SU-DHL-6 (cell line): ENCODE measurements at regions not wholly inside any gene's neighbourhood (a gene's known extent, or its start where the extent isn't known, plus 50 kb on each side); places are given as distances from the start of the nearest gene placed in this dataset.

Experiments
- H2AFZ ChIP-seq: fragments of 200-600 bp; sonication (generic); 2 replicates; pipeline ENCODE4 v1.6.1; 2014; ENCODE audit warnings: low read depth, mild to moderate bottlenecking, moderate library complexity, mixed read lengths, antibody characterized with exemption, low read length; ENCODE audit not compliant: severe bottlenecking
- H3F3A ChIP-seq: fragments of 200-600 bp; shearing (Covaris generic); 2 replicates; pipeline ENCODE4 v1.6.0; 2016; ENCODE audit warnings: antibody characterized with exemption, mild to moderate bottlenecking; ENCODE audit not compliant: insufficient read depth
- H3K27ac ChIP-seq: fragments of 200-600 bp; sonication (generic); 2 replicates; pipeline ENCODE4 v1.5.1; 2016; ENCODE audit warnings: low read depth, mild to moderate bottlenecking, low read length, moderate library complexity, mixed read lengths
- H3K27me3 ChIP-seq: fragments of 200-600 bp; sonication (generic), shearing (Covaris generic); 2 replicates; pipeline ENCODE4 v1.6.0; 2014; ENCODE audit warnings: mild to moderate bottlenecking, low read length
- H3K36me3 ChIP-seq: fragments of 200-600 bp; sonication (generic); 2 replicates; pipeline ENCODE4 v1.6.1; 2014; ENCODE audit warnings: mild to moderate bottlenecking, low read length, mixed read lengths
- H3K4me2 ChIP-seq: fragments of 300-600, 200-600 bp; shearing (Covaris generic), sonication (generic); 2 replicates; pipeline ENCODE4 v1.6.0; 2014; ENCODE audit warnings: low read length, low read depth, mild to moderate bottlenecking; ENCODE audit not compliant: poor library complexity, severe bottlenecking
- H3K4me3 ChIP-seq: fragments of 200-600 bp; sonication (generic); 2 replicates; pipeline ENCODE4 v1.5.1; 2014; ENCODE audit warnings: antibody characterized with exemption, low read length, mild to moderate bottlenecking, mixed read lengths; ENCODE audit not compliant: insufficient read depth, poor library complexity, severe bottlenecking
- H3K79me2 ChIP-seq: fragments of 200-600 bp; sonication (generic); 2 replicates; pipeline ENCODE4 v1.6.1; 2014; ENCODE audit warnings: mild to moderate bottlenecking, low read length, moderate library complexity; ENCODE audit not compliant: insufficient read depth
- H3K9ac ChIP-seq: fragments of 200-600 bp; sonication (generic); 2 replicates; pipeline ENCODE4 v1.7.0; 2014; ENCODE audit warnings: mild to moderate bottlenecking, low read length
- H3K9me2 ChIP-seq: fragments of 200-600 bp; sonication (generic); replicated peaks from 2 replicates; pipeline ENCODE4 v1.6.1; 2014; ENCODE audit warnings: low read length; ENCODE audit not compliant: insufficient read depth
- H3K9me3 ChIP-seq: fragments of 200-600 bp; sonication (generic); 2 replicates; pipeline ENCODE4 v1.6.1; 2014; ENCODE audit warnings: low read length, mixed read lengths; ENCODE audit not compliant: insufficient read depth
- H4K20me1 ChIP-seq: fragments of 200-600 bp; sonication (generic); 2 replicates; pipeline ENCODE4 v1.6.1; 2014; ENCODE audit warnings: low read depth, mild to moderate bottlenecking, antibody characterized with exemption, low read length, moderate library complexity, mixed read lengths
- EZH2phosphoT487 ChIP-seq: fragments of 200-600 bp; sonication (generic), shearing (Covaris generic); conservative IDR thresholded peaks from 2 replicates; pipeline ENCODE4 v1.6.1; 2018; ENCODE audit warnings: mild to moderate bottlenecking, antibody characterized with exemption, low read length, moderate library complexity, mixed read lengths
- TF ChIP-seq, protein P1 (sequence below): fragments of 200-600 bp; sonication (generic); IDR thresholded peaks from one replicate; pipeline ENCODE4 v1.5.1; 2017; ENCODE audit warnings: antibody characterized with exemption, mild to moderate bottlenecking, low read length, moderate library complexity; ENCODE audit not compliant: insufficient read depth, poor library complexity, severe bottlenecking

DNA sequence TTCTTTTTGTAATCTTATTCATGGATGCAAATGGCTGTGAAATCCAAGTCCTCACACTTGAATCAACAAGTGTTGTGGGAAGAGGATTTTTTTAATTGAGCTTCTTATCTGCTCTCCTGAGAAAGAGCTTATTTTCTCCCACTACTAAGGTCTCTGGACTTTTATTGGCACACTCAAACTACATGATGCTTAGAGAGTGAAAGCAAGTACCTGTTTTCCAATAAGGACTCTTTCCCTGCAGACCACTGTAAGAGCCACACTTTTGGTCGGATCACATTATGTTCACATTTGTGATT lies 546.4 kb upstream of the ARRDC3 start:
- Histone ChIP-seq H3K27me3 (no peaks in the 10 kb centered on the region), H3K4me2 (no peak overlapping the region), H3K9me3 (no peaks in the 10 kb centered on the region), H3K9ac (no peak overlapping the region), H3F3A (no peaks in the 10 kb centered on the region), H3K4me3 (no peak overlapping the region), H2AFZ (no peak overlapping the region), H3K9me2 (no peaks in the 10 kb centered on the region), H4K20me1 (no peaks in the 10 kb centered on the region), H3K36me3 (no peaks in the 10 kb centered on the region), H3K27ac (no peak overlapping the region), H3K79me2 (no peaks in the 10 kb centered on the region)
- TF ChIP-seq, protein P1, sequence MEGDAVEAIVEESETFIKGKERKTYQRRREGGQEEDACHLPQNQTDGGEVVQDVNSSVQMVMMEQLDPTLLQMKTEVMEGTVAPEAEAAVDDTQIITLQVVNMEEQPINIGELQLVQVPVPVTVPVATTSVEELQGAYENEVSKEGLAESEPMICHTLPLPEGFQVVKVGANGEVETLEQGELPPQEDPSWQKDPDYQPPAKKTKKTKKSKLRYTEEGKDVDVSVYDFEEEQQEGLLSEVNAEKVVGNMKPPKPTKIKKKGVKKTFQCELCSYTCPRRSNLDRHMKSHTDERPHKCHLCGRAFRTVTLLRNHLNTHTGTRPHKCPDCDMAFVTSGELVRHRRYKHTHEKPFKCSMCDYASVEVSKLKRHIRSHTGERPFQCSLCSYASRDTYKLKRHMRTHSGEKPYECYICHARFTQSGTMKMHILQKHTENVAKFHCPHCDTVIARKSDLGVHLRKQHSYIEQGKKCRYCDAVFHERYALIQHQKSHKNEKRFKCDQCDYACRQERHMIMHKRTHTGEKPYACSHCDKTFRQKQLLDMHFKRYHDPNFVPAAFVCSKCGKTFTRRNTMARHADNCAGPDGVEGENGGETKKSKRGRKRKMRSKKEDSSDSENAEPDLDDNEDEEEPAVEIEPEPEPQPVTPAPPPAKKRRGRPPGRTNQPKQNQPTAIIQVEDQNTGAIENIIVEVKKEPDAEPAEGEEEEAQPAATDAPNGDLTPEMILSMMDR = no peak
- TF ChIP-seq EZH2phosphoT487 = no peak

DNA sequence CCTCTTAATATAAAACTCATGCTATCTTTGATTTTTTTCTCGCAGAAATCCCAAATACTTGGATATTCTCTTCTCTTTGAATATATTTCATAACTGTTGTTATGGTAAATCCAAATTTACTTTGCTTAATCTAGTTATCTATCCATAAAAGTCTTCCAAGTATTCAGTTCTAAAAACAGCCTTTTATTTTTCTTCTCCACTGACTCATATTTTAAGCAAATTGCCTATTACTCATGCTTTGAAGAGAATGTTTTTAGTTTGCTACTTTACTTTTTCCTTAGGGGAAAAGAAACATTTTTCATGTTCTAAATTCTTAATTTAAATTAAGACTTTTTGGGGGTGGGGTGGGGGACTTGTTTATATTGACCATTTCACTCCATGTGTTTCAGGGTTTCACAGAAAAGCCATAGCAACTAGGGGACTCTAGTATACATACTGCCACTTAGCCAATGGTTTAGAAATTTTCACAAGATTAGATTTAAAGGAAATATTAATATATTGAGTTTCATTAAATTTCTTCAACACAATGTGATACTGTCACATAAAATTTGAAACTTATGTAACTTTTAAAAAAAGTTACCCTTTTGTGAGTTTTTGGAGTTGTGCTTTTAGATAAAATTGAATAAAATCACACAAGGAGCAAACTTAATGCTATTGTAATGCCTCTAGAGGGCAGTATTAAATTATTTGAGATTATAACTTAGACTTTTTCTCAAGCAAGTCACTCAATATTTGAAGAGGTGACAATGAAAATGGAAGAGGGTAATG lies 545.8 kb upstream of the ARRDC3 start:
- H4K20me1 ChIP-seq = no peaks in the 10 kb centered on the region
- no peak overlapping the region for H3K9ac ChIP-seq
- H3K27me3 ChIP-seq = no peaks in the 10 kb centered on the region
- H3K79me2 ChIP-seq = no peaks in the 10 kb centered on the region
- H3K27ac ChIP-seq = no peak overlapping the region
- no peak overlapping the region for H3K4me2 ChIP-seq
- no peaks in the 10 kb centered on the region for H3K9me3 ChIP-seq
- no peak overlapping the region for H2AFZ ChIP-seq
- H3K9me2 ChIP-seq = no peaks in the 10 kb centered on the region
- no peak for TF ChIP-seq EZH2phosphoT487
- TF ChIP-seq, protein P1 = peak; percentile 50
- H3K36me3 ChIP-seq = no peaks in the 10 kb centered on the region
- H3F3A ChIP-seq = no peaks in the 10 kb centered on the region
- H3K4me3 ChIP-seq = no peak overlapping the region

DNA sequence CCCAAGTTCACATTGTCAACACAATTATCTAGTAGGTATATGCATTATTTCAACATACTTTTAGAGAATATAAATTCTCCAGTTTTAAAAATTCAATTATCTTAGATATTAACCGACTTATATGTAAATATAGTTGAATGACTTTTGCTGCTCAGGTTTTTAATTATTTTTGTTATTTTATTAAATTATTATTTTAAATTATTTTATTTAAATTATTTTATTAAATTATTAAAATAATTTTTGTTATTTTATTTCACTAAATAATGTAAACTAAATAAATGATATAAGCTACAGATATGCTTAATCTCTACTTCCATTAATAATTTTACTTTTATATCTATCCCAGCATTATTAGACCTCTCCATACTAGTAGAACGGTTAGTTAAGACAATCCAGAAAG lies 544.3 kb upstream of the ARRDC3 start:
- Histone ChIP-seq H3K27ac (no peak overlapping the region), H2AFZ (no peak overlapping the region), H3K4me2 (no peak overlapping the region), H3K4me3 (no peak overlapping the region), H3K27me3 (no peaks in the 10 kb centered on the region), H3F3A (no peaks in the 10 kb centered on the region), H3K9me2 (no peaks in the 10 kb centered on the region), H3K9ac (no peak overlapping the region), H3K9me3 (no peaks in the 10 kb centered on the region), H4K20me1 (no peaks in the 10 kb centered on the region), H3K36me3 (no peaks in the 10 kb centered on the region), H3K79me2 (no peaks in the 10 kb centered on the region)
- no peak for TF ChIP-seq EZH2phosphoT487
- TF ChIP-seq, protein P1 = no peak
